KMS-11 (cell line): ENCODE measurements at regions not wholly inside any gene's neighbourhood (a gene's known extent, or its start where the extent isn't known, plus 50 kb on each side); places are given as distances from the start of the nearest gene placed in this dataset.

Experiments
- H2AFZ ChIP-seq: fragments of 200-600 bp; sonication (generic); 2 replicates; pipeline ENCODE4 v1.6.1; 2016; ENCODE audit warnings: antibody characterized with exemption, mixed run types, low read depth
- H3K27ac ChIP-seq: fragments of 200-600 bp; sonication (generic); 2 replicates; pipeline ENCODE4 v1.6.1; 2016; ENCODE audit warnings: mild to moderate bottlenecking, mixed run types
- H3K27me3 ChIP-seq: fragments of 200-600 bp; sonication (generic); 2 replicates; pipeline ENCODE4 v1.6.1; 2017; ENCODE audit warnings: mild to moderate bottlenecking, low read depth, mixed run types, moderate library complexity; ENCODE audit not compliant: insufficient read depth
- H3K36me3 ChIP-seq: fragments of 200-600 bp; sonication (generic); 2 replicates; pipeline ENCODE4 v1.6.1; 2017; ENCODE audit warnings: mild to moderate bottlenecking, mixed run types; ENCODE audit not compliant: insufficient read depth
- H3K4me1 ChIP-seq: fragments of 200-600 bp; sonication (generic); 2 replicates; pipeline ENCODE4 v1.6.1; 2016; ENCODE audit warnings: mild to moderate bottlenecking, low read depth, mixed run types; ENCODE audit not compliant: poor library complexity, severe bottlenecking
- H3K4me2 ChIP-seq: fragments of 200-600 bp; sonication (generic); 2 replicates; pipeline ENCODE4 v1.7.0; 2016; ENCODE audit warnings: mild to moderate bottlenecking, mixed run types
- H3K4me3 ChIP-seq: fragments of 200-600 bp; sonication (generic); IDR thresholded peaks from 2 replicates; pipeline ENCODE4 v1.6.1; 2017; ENCODE audit warnings: low read depth, low read length, mixed read lengths; ENCODE audit not compliant: insufficient read depth
- H3K79me2 ChIP-seq: fragments of 200-600 bp; sonication (generic); 2 replicates; pipeline ENCODE4 v1.6.1; 2016; ENCODE audit warnings: low read depth, mixed run types; ENCODE audit not compliant: insufficient read depth
- H3K9ac ChIP-seq: fragments of 200-600 bp; sonication (generic); 2 replicates; pipeline ENCODE4 v1.6.1; 2016; ENCODE audit warnings: mild to moderate bottlenecking, mixed run types
- H4K20me1 ChIP-seq: fragments of 200-600 bp; sonication (generic); 2 replicates; pipeline ENCODE4 v1.6.1; 2016; ENCODE audit warnings: mild to moderate bottlenecking, mixed run types; ENCODE audit not compliant: insufficient read depth
- CTCF ChIP-seq: fragments of 200-600 bp; sonication (generic); conservative IDR thresholded peaks from 2 replicates; pipeline ENCODE4 v1.6.1; 2017; ENCODE audit warnings: low read depth, mild to moderate bottlenecking, antibody characterized with exemption, low read length, moderate library complexity, mixed read lengths

GRCh38 chr7:41529831-41530230 lies 173.1 kb downstream of the INHBA start:
- Histone ChIP-seq H3K36me3 (no peaks in the 10 kb centered on the region), H3K27ac (no peak overlapping the region), H3K79me2 (no peaks in the 10 kb centered on the region), H2AFZ (no peak overlapping the region), H3K4me2 (no peak overlapping the region), H3K27me3 (no peaks in the 10 kb centered on the region), H4K20me1 (no peaks in the 10 kb centered on the region), H3K4me3 (no peak overlapping the region), H3K4me1 (no peaks in the 10 kb centered on the region), H3K9ac (no peak overlapping the region)
- no peak for TF ChIP-seq CTCF

DNA sequence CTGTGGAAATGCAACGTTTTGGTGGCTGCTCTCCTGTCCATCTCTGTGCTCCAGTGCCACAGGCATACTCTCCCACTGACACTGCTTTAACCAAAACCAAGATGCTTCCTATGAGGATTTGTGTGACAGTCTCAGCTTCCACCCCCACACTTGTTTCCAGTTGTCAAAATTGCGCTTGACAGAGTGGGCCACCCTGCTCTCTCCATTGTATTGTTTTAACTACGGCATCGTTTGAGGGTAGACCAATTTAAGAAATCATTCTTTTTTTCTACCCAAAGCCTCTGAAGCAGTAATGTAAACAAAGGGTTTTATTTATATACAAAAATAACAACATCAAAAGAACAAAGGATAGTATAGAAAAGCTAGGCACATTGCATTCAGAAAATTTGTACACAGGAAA lies 178.0 kb downstream of the INHBA start:
- Histone ChIP-seq H3K27me3 (no peaks in the 10 kb centered on the region), H4K20me1 (no peaks in the 10 kb centered on the region), H2AFZ (no peak overlapping the region), H3K79me2 (no peaks in the 10 kb centered on the region), H3K27ac (no peak overlapping the region), H3K9ac (no peak overlapping the region), H3K36me3 (no peaks in the 10 kb centered on the region), H3K4me3 (no peak overlapping the region), H3K4me1 (no peaks in the 10 kb centered on the region), H3K4me2 (no peak overlapping the region)
- TF ChIP-seq CTCF, result no peak

- TF ChIP-seq CTCF, result no peak
Observed at GRCh38 chr7:41520445-41520844, 182.4 kb downstream of the INHBA start.

GRCh38 chr7:41517771-41518170 lies 185.1 kb downstream of the INHBA start:
- no peak overlapping the region for H3K4me2 ChIP-seq
- no peaks in the 10 kb centered on the region for H3K4me1 ChIP-seq
- H4K20me1 ChIP-seq, result no peaks in the 10 kb centered on the region
- no peaks in the 10 kb centered on the region for H3K36me3 ChIP-seq
- H3K27ac ChIP-seq, result no peak overlapping the region
- no peak overlapping the region for H2AFZ ChIP-seq
- no peaks in the 10 kb centered on the region for H3K27me3 ChIP-seq
- H3K9ac ChIP-seq, result no peak overlapping the region
- no peaks in the 10 kb centered on the region for H3K79me2 ChIP-seq
- TF ChIP-seq CTCF, result no peak
- no peak overlapping the region for H3K4me3 ChIP-seq

More at GRCh38 chr7:41520445-41520844, 182.4 kb downstream of the INHBA start:
- Histone ChIP-seq H3K4me2 (no peak overlapping the region), H3K36me3 (no peaks in the 10 kb centered on the region), H3K9ac (no peak overlapping the region), H3K4me3 (no peak overlapping the region), H3K79me2 (no peaks in the 10 kb centered on the region), H3K4me1 (no peaks in the 10 kb centered on the region), H2AFZ (no peak overlapping the region), H3K27me3 (no peaks in the 10 kb centered on the region), H4K20me1 (no peaks in the 10 kb centered on the region), H3K27ac (no peak overlapping the region)

GRCh38 chr7:41508755-41509154 lies 194.1 kb downstream of the INHBA start:
- no peak overlapping the region for H2AFZ ChIP-seq
- H3K79me2 ChIP-seq, result no peaks in the 10 kb centered on the region
- H3K4me2 ChIP-seq, result no peak overlapping the region
- H3K27me3 ChIP-seq, result no peaks in the 10 kb centered on the region
- H4K20me1 ChIP-seq, result no peaks in the 10 kb centered on the region
- H3K27ac ChIP-seq, result no peak overlapping the region
- no peaks in the 10 kb centered on the region for H3K4me1 ChIP-seq
- TF ChIP-seq CTCF, result no peak
- no peak overlapping the region for H3K4me3 ChIP-seq
- no peaks in the 10 kb centered on the region for H3K36me3 ChIP-seq
- no peak overlapping the region for H3K9ac ChIP-seq
